IPS DF 19.7 (cell line): ENCODE measurements at regions not wholly inside any gene's neighbourhood (a gene's known extent, or its start where the extent isn't known, plus 50 kb on each side); places are given as distances from the start of the nearest gene placed in this dataset.
"Not testable (repeated sequence)": the region's sequence is repeated elsewhere in the genome, so short reads cannot be mapped to it uniquely, and the experiment has no call there.

Experiments
- DNase-seq: peaks from one replicate; pipeline ENCODE4 v3.0.0-alpha.2; 2013; ENCODE audit warnings: low read depth, low spot score

GRCh38 chr4:54852602-54853001 is 194.8 kb downstream of the KIT start:
- no peak for DNase-seq

GRCh38 chr4:54852054-54852453 is 194.3 kb downstream of the KIT start:
- no peak for DNase-seq

- DNase-seq: no peak
These were observed 187.2 kb downstream of the KIT start for GRCh38 chr4:54844911-54845310.

GRCh38 chr4:54843946-54844345 is 186.2 kb downstream of the KIT start:
- no peak for DNase-seq

- no peak for DNase-seq
These were observed 185.3 kb downstream of the KIT start for GRCh38 chr4:54843106-54843505.

- DNase-seq: no peak
These were observed 184.9 kb downstream of the KIT start for GRCh38 chr4:54842656-54843055.

- no peak for DNase-seq
These were observed 184.5 kb downstream of the KIT start for GRCh38 chr4:54842226-54842625.

GRCh38 chr4:54840992-54841768 is 183.4 kb downstream of the KIT start:
- no peak for DNase-seq

GRCh38 chr4:54840430-54840829 is 182.7 kb downstream of the KIT start:
- DNase-seq: no peak

GRCh38 chr4:54838301-54838700 is 180.5 kb downstream of the KIT start:
- DNase-seq: no peak

GRCh38 chr4:54837576-54838140 is 179.9 kb downstream of the KIT start:
- no peak for DNase-seq

GRCh38 chr4:54828361-54828760 is 170.6 kb downstream of the KIT start:
- not testable (repeated sequence) for DNase-seq

- no peak for DNase-seq
These were observed 165.9 kb downstream of the KIT start for GRCh38 chr4:54823616-54824015.

GRCh38 chr4:54819034-54819433 is 161.3 kb downstream of the KIT start:
- no peak for DNase-seq

GRCh38 chr4:54818481-54818880 is 160.7 kb downstream of the KIT start:
- no peak for DNase-seq

- no peak for DNase-seq
These were observed 155.9 kb downstream of the KIT start for GRCh38 chr4:54813674-54814073.

GRCh38 chr4:54806351-54806750 is 148.6 kb downstream of the KIT start:
- no peak for DNase-seq

GRCh38 chr4:54802336-54802735 is 144.6 kb downstream of the KIT start:
- DNase-seq: no peak

- DNase-seq: no peak
These were observed 143.2 kb downstream of the KIT start for GRCh38 chr4:54800831-54801530.

- DNase-seq: no peak
These were observed 136.8 kb downstream of the KIT start for GRCh38 chr4:54794579-54794978.

- no peak for DNase-seq
These were observed 136.2 kb downstream of the KIT start for GRCh38 chr4:54793856-54794422.
